ENCODE measurements at regions not wholly inside any gene's neighbourhood (a gene's known extent, or its start where the extent isn't known, plus 50 kb on each side); places are given as distances from the start of the nearest gene placed in this dataset.

- no peak for DNase-seq (ENCODE audit: low spot score, unreplicated experiment)
- Mint-ChIP-seq H3K27me3 (peaks cover 23% of the 10 kb centered on the region), H3K27ac (no peak overlapping the region), H3K4me3 (ENCODE audit: low read depth) (no peak overlapping the region), H3K9me3 (ENCODE audit: low read depth) (no peaks in the 10 kb centered on the region), H3K36me3 (ENCODE audit: insufficient read depth) (no peaks in the 10 kb centered on the region), H3K4me1 (ENCODE audit: low read depth) (no peaks in the 10 kb centered on the region)
- TF ChIP-seq CTCF (IDR thresholded peaks at IDR 0.05; ENCODE audit: unreplicated experiment) = no peak
Measured at GRCh38 chr18:10299643-10300042, 154.8 kb upstream of the APCDD1 start.

GRCh38 chr18:10300739-10301138 lies 153.7 kb upstream of the APCDD1 start:
- H3K36me3 Mint-ChIP-seq (ENCODE audit: insufficient read depth) = no peaks in the 10 kb centered on the region
- no peaks in the 10 kb centered on the region for H3K9me3 Mint-ChIP-seq (ENCODE audit: low read depth)
- no peak overlapping the region for H3K27ac Mint-ChIP-seq
- H3K4me1 Mint-ChIP-seq (ENCODE audit: low read depth) = no peaks in the 10 kb centered on the region
- no peak overlapping the region for H3K4me3 Mint-ChIP-seq (ENCODE audit: low read depth)
- peaks cover 18% of the 10 kb centered on the region for H3K27me3 Mint-ChIP-seq
- no peak for TF ChIP-seq CTCF (IDR thresholded peaks at IDR 0.05; ENCODE audit: unreplicated experiment)
- no peak for DNase-seq (ENCODE audit: low spot score, unreplicated experiment)

GRCh38 chr18:10301831-10302483 lies 152.5 kb upstream of the APCDD1 start:
- no peaks in the 10 kb centered on the region for H3K9me3 Mint-ChIP-seq (ENCODE audit: low read depth)
- H3K4me1 Mint-ChIP-seq (ENCODE audit: low read depth) = peaks cover 6% of the 10 kb centered on the region
- no peak overlapping the region for H3K27ac Mint-ChIP-seq
- no peak overlapping the region for H3K4me3 Mint-ChIP-seq (ENCODE audit: low read depth)
- H3K36me3 Mint-ChIP-seq (ENCODE audit: insufficient read depth) = no peaks in the 10 kb centered on the region
- H3K27me3 Mint-ChIP-seq = peaks cover 16% of the 10 kb centered on the region
- DNase-seq (ENCODE audit: low spot score, unreplicated experiment) = no peak
- no peak for TF ChIP-seq CTCF (IDR thresholded peaks at IDR 0.05; ENCODE audit: unreplicated experiment)

GRCh38 chr18:10303171-10303570 lies 151.3 kb upstream of the APCDD1 start:
- Mint-ChIP-seq H3K9me3 (ENCODE audit: low read depth) (no peaks in the 10 kb centered on the region), H3K4me1 (ENCODE audit: low read depth) (peaks cover 7% of the 10 kb centered on the region), H3K27me3 (peaks cover 16% of the 10 kb centered on the region), H3K36me3 (ENCODE audit: insufficient read depth) (no peaks in the 10 kb centered on the region), H3K4me3 (ENCODE audit: low read depth) (no peak overlapping the region), H3K27ac (no peak overlapping the region)
- DNase-seq (ENCODE audit: low spot score, unreplicated experiment) = no peak
- TF ChIP-seq CTCF (IDR thresholded peaks at IDR 0.05; ENCODE audit: unreplicated experiment) = no peak

- Mint-ChIP-seq H3K4me1 (ENCODE audit: low read depth) (peaks cover 7% of the 10 kb centered on the region), H3K27ac (no peak overlapping the region), H3K9me3 (ENCODE audit: low read depth) (no peaks in the 10 kb centered on the region), H3K36me3 (ENCODE audit: insufficient read depth) (no peaks in the 10 kb centered on the region), H3K4me3 (ENCODE audit: low read depth) (no peak overlapping the region), H3K27me3 (peaks cover 18% of the 10 kb centered on the region)
- TF ChIP-seq CTCF (IDR thresholded peaks at IDR 0.05; ENCODE audit: unreplicated experiment) = no peak
- DNase-seq (ENCODE audit: low spot score, unreplicated experiment) = no peak
Measured at GRCh38 chr18:10304853-10305252, 149.6 kb upstream of the APCDD1 start.

Measured in progenitor cell of endocrine pancreas (in vitro differentiated cells).